NCI-H345 treated with DMSO at 0.1 percent for 48 hours (cell line): ENCODE measurements at regions not wholly inside any gene's neighbourhood (a gene's known extent, or its start where the extent isn't known, plus 50 kb on each side); places are given as distances from the start of the nearest gene placed in this dataset.
A peak's percentile ranks its signal among the peaks of the same experiment; 100 is the strongest.

Experiments used
- DNase-seq: peaks from one replicate; lab custom pipeline; 2025; ENCODE audit not compliant: unreplicated experiment; lab: John Stamatoyannopoulos, UW

DNA sequence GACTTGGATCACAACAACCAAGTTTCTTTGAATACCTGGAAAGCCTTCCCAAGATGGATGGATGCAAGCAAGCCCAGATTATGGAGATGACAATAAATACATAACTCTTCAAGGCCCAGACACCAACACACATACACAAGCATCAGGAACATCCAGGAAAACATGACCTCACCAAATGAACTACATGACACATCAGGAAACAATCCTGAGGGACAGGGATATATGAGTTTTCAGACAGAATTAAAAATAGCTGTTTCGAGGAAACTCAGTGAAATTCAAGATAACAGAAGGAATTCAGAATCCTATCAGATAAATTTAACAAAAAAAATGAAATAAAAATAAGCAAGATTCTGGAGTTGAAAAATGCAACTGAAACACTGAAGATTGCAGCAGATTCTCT, 659.4 kb downstream of the METTL15 start:
- no peak for DNase-seq

DNA sequence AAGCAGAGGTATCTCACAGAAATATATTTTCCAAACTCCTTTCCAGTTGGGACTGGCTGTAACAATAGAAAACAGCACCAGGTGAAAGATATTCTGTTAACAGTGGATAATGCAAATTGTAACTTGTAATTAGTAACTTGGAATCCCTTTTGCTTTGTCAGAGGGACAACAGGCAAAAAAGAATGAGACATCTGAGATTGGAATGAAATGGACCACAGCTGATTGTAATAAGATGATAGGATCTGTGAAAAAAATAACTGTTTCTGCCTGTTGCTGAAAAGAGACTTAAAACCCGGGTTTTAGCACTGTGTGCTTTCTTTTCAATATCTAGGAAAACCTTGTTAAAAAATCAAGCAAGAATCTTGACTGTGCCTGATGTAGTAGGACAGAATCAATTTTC, 655.7 kb downstream of the METTL15 start:
- DNase-seq, result no peak

DNA sequence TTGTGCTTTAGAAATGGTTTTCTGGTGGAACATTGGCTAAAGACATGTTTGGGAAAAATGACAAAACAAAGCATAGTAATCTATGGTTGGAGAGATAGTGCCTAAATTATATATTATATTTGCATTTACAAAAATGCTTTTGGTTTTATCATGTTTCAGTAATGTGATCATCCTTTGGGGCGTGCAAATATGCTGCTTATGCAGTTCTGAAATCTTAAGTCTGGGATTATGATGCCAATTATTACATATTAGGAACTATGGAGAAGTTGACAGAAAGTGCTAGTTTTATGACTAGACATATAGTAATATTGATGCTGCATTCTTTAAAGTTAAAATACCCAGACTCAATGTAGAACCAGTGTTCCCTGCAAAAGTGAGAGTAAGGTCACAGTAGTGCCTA, 655.0 kb downstream of the METTL15 start:
- no peak for DNase-seq

DNA sequence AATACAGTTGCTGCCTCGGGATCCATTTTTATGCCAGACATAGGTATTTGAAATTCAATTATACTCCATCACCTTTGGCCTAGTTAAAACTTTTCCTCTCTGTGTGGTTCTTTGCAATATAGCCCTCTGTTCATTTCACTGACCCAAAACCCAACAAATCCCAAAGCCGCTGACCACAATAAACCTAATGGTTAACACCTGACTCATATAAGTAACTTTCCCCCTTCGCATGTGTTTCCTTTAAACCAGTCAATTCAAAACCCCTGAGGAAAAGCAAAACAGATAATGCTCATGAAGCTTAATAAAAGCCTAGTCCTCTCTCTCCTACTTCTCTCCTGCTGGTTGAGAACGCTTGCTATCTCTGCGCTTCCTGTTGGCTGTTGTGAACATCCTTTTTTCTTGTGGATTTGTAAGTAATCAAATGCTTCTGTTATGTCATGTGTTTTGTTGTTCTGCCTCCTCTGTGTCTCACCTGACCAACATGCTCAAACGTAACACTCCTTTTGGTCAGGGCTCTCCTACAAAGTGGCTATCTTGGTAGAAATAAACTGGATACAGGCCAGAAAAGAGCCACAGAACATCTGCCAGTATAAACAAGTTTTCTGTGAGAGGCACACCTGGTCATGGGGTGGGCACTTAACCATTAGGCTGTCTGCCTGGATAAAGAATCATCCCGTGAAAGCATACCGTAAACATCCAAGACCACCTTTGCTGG, 652.6 kb downstream of the METTL15 start:
- peak; percentile 60 for DNase-seq

DNA sequence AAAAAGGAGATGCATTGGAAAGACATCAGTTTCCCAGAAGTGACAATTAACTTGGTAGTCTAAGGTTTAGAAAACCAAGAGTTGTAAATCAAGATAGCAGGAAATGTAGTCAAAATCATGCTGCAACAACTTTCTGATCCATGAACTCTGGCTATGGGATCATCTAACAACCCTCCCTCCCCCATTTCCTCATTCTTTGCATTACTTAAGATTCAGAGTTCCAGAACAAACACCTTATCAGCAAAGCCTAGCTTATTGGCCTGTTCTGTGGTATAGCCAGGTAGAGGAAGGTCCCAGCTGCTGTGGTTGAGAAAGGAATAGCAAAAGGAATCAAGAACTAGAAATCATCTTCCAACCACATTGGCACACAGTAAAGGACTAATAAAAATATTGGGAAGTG, 651.1 kb downstream of the METTL15 start:
- DNase-seq, result no peak

DNA sequence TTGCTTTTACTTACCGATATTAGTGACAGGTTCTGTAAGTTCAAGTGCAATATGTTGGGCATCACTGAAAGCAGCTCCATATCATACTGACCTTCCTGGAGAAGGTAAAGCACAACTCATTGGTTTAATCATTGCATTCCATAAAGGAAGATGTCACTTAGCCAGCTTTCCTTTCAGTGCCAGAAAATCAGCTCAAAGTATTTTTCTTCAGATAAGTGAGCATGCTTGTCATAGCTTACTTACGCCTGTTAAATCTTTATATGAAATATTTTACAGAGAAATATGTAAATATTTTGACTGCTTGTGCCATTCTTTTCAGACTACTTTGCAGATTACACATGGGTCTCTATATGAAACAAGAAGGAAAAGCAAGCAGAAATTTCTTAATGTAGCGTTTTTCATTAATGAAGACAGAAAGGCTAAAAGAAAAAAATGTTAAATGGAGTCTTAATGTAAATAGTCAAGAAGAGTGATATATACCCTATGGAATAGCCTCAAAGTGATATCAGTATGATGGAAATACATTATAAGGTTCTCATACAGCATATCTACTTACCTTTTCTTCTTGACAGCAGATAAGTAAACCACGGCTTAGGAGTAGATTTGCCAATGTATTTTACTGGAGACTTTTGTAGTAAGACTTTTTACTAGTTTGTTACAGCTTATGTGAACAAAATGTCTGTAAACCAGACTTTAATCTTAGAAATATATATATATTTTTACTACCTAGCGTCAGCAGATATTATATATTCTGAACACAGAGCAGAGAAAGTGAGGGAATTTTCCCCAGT, 649.7 kb downstream of the METTL15 start:
- no peak for DNase-seq

DNA sequence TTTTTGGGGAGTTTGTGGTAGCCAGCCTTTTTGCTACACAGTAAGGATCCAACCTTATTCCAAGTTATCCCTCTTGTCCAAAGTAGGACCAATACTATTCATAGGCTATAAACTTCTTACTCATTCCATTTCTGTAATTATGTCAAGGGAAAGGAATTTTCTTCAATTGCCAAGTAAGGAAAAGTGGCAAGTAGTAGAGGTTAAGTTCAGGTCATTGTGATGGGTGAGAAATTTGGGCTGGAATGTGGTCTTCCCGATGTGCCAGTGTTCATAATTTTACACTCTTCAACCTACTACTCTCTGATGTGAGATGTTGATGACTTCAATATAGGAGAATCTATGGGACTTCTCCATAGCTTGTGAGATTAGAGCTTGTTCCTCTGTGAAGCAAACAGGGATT, 648.8 kb downstream of the METTL15 start:
- DNase-seq, result no peak

DNA sequence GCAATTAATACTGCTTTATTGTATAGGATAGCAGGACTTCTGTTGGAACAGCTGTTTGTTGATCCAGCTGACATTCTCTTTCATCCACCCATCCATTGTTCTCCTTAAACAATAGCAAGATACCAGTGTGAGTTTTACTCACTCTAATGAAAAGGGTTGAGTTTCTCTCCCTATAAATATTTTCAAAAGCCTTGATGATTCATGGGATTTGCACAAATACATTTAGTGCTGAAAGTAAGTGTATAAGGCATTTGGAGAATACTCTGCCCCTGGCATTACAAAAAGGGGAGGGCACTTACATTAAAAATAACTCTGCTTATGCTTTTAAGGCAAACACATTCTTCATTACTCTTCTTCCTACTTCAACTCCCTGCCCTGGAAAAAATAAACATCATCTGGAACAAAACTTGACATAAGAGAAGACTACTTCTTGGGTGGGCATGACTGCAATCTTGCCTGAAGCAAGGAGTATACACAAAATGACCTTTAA, 634.9 kb downstream of the METTL15 start:
- DNase-seq, result peak; percentile 88

DNA sequence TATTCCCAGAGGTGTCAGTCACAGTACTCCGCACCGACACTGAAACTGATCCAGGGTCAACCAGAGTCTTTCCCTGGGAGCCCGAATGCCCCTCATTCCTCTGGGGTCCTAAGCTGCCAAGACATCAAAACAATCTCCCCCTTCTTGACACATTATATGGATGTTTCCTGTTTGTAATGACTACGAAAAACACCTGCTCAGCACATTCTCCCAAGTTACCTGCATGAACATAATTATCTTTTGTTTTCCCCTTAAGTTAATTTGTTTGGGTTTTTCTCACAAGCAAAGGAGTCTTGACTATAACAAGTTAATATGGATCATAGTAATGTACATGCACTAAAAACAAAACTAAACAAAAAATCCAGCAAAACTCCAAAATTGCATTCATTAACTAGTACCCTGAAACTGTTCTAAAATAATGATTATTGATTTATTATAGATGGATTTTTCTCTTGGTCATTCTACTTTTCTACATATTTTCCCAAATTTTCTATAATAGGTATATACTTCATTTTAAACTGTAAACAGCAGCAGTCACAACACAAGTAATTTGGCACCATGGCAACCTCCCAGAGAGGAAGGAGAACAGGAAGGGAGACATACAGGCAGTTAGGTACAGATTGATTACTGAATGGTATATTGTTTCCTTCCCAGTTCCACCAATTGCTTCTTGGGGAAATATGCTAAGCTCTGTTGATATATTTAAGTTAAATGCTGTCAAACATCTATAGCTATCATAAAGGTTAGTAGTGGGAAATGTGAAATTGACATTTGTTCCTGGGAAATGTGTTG, 631.5 kb downstream of the METTL15 start:
- DNase-seq, result no peak

DNA sequence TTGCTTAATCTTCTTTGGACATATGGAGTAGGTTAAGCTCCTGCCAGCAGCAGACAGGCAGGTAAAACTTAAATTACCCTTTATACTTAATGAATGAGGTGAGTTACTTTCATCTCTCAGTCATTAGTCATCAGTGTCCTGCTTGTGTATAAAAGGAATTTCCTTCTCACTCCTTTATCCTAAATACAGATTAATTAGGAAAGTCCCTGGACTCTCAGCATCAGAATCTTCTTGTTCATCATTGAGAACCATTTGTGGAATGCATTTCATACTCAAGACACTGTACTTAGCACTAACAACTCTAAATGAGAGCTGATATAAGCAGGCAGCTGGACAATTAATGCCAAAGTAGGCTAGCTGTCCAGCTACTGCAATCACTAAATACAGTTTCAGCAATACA, 630.4 kb downstream of the METTL15 start:
- no peak for DNase-seq

DNA sequence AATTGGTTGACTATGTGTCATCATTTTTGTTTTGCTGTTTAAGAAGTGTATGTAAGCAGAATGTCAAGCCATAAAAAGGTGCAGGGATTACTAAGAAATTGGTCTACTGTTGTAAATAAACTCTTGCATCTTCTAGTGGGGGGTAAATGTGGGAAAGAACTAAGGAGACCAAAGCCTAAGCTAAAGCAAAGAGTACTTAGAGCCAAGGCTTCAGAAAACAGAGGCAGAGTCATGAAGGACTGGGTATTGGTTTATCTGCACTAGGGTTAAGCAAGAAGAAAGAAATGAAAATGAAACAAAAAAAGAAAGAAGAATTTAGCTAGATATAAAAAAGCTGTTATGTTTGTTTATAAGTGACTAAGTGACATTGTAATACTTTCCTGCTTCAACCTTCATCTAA, 628.1 kb downstream of the METTL15 start:
- no peak for DNase-seq

DNA sequence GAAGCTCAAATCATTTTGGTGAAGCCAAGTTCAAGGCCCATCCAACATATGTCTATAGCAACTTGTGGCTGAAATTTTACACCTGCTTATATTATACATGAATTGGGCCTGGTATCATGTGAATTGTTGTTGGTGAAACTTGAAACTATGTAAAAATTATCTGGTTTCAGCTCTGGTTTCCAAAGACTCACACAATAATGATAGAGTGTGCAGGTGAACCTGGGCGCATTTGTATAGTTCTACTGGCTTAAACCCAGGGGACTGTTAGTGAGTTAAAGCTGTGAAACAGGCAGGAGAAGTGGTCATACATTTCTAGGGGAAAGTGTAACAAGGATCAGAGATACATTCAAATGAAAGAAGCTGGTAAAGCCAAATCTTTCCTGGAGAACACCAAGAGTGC, 627.3 kb downstream of the METTL15 start:
- no peak for DNase-seq

DNA sequence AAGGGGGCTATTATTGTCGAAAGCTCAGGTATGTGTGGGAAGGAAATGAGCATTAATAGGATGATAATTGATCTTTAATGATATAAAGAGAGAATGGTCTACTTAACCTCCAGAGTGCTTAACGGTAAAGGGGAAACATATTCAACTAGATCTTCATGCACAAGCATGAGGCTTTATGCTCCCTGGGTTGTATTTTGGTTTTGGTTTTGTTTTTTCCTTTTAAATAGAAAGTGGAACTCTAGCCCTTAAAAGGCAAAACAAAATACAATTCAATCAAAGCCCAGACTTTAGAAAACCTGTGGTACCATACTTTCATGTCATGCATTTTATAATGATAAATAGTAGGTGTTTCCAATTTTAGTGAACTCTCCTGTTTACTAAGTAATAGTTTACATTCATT, 622.7 kb downstream of the METTL15 start:
- DNase-seq, result no peak

DNA sequence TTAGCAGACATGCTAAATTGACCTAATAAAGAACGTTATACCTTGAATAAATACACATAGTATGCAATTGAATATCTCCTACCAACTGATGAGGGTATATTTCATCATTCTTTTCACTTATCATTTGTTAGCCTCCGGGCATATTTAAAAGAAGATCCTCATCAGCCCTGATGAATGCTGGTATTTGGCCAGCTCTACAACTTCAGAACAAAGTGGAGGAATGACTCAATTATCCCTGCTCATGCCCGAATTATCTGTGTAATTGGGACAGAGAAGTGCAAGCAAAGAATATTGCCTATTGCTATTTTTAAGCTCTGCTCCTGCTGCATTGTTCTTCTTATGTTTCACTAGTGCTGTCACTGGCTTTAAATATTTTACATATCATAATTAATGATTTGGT, 622.1 kb downstream of the METTL15 start:
- DNase-seq, result no peak

DNA sequence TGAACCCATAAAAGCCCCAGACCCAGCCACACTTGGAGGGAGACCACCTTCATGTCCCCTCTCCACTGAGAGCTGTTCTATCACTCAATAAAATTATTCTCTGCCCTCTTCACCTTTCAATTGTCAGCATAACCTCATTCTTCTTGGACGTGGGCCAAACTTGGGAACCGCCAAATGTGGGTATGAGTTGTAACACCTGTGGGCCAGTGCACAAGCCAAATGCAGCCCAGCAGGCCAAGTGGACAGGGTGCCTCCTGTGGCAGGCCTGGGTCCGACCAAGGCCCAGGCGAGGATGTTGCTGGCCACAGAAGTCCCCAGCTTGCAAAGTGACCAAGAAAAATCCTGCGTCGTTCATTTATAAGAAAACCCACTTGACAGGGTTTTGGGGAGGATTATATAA, 621.2 kb downstream of the METTL15 start:
- DNase-seq, result no peak

DNA sequence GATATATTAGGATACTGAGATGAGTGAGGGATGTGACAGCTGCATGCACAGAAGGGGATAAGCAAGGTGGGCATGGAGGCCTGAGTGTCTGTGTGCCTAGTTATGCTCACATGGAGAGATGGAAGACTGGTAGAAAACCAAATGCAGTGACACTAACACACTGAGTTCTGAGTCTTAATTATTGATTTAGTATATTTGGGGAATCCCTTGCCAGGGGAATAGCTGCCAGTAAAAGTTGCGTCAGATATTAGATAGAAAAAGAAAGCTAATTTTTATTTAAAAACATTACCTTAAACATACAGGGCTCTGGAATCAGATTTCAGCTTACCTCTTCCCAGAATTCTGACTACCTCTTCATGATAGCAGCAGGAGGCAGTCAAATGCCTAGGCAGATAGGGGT, 620.5 kb downstream of the METTL15 start:
- no peak for DNase-seq

DNA sequence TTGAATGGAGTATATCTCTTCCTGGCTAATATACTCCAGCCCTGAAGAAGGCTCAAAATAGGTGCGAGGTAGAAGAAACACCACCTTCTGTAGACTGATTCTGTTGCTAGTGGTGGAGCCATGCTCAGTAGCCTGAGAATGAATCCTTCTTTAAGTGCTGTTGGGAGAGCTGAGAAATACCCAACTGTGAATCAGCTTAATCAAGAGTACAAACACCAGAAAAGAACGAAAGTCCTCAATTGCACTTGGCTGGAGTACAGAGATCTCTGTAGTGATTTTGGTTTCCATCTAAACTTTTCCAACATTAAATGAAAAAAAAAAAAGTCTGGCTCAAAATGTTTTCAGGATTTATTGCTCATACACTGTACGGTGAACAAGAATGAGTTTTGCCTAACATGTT, 619.1 kb downstream of the METTL15 start:
- DNase-seq, result no peak

DNA sequence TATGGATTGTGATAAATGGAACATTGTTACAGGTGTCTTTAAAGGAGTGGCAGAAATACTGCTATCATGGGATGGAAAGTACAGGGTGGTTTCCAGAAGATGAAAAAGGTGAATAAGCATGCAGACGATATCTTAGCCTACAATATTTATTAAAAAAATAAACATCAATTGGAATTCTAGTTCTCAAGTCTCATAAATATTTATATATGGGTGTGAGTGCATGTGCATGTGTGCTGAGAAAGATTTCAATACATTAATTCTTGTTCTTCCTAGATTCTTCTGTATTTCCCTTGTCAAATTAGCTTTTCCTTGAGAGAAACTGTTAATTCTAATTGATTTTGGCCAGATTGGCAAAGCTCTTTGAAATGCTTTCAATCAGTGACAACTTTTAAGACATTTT, 618.2 kb downstream of the METTL15 start:
- DNase-seq, result no peak

DNA sequence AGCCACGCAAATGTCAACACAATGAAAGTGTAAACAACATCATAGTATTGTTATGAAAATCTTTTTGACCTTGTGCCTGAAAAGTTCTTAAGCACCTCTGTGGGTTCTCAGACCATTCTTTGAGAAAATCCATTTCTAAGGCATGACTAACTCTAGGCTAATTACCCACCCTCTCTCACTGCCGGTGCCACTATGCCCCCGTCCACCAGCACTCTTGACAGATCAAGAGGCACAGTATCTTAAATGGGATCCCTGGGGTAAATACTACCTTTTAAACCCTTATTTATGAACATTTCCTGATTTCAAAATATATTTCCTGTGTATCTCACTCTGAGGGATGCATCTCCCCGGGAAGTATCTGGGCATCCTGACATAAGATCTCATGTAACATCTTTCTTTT, 607.5 kb downstream of the METTL15 start:
- no peak for DNase-seq

DNA sequence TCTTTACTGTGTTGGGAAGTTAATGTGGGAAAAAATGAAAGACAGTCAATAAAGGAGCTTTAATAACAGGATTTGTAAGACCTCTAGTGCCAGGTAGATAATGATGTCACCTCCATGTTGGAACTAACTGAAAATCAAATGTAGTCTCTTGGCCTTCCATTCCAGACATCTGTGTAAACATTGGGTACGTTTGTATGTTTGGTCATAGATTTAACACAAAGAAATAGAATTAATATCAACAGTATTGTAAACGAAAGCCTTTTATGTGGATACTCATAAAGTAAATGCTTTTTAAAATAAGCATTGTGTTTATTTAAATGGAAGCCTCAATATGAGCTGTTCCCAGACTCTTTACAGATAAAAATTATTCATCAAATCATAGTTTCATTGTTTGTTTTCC, 605.7 kb downstream of the METTL15 start:
- no peak for DNase-seq

DNA sequence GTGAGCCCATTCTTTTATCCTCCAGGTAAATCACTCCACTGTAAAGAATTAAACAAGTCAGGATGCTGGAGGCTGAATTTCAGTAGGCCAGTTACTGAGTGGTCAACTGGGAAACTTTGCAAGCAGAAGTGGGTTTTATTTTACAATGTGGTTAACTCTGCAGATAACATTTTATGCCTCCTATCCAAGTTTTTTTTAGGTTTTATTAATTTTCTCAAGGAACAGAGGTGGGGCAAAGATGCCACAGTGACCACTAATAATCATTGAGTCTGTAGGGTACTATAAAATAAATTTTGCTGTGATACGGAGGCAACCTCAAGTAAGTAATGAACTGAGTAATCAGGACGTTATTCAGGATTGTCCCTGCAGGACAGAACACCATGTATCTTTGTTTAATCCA, 599.9 kb downstream of the METTL15 start:
- no peak for DNase-seq

DNA sequence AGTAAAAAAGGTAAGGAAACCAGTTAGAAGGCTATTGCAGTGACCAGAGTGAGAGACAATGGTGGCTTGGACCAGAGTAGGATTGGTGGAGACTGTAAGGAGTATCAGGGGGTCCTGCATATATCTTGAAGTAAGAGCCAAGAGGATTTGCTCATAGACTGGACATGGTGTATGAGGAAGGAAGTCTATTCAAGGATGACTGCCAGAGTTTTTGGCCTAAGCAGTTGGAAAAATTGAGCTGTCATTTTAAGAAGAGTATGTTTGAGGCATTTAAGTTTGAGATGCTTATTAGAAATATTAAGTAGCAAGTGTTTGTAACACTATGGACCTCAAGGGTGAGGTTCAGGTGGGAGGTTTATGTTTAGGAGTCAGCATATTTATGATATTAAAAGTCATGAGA, 596.6 kb downstream of the METTL15 start:
- no peak for DNase-seq
